Stimulated activated CD4-positive, alpha-beta T cell treated with anti-CD3 and anti-CD28 coated beads, Interleukin-15, amount 100 ng/mL, for 1 hour (primary cell): ENCODE measurements at regions not wholly inside any gene's neighbourhood (a gene's known extent, or its start where the extent isn't known, plus 50 kb on each side); places are given as distances from the start of the nearest gene placed in this dataset.
"Not testable (repeated sequence)": the region's sequence is repeated elsewhere in the genome, so short reads cannot be mapped to it uniquely, and the experiment has no call there.

Source experiments
- DNase-seq, 2 donors: peaks; one replicate each; pipeline ENCODE4 v3.0.0-alpha.2; 2020; ENCODE audit warnings: low read depth in 1 of 2, low spot score in 1 of 2

DNA sequence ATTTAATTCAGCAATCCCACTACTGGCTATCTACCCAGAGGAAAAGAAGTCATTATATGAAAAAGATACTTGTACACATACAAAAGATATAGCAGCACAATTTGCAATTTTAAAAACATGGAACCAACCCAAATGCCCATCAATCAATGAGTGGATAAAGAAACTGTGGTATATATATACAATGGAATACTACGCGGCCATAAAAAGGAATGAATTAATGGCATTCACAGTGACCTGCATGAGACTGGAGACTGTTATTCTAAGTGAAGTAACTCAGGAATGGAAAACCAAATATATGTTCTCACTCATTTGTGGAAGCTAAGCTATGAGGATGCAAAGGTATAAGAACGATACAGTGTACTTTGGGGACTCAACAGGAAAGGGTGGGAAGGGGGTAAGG is 102.8 kb upstream of the KCNMA1 start:
- DNase-seq = not testable (repeated sequence)

GRCh38 chr10:77738496-77739158 is 101.0 kb upstream of the KCNMA1 start:
- DNase-seq = no peak

- DNase-seq = no peak
Observed at GRCh38 chr10:77737608-77738007, 100.0 kb upstream of the KCNMA1 start.

DNA sequence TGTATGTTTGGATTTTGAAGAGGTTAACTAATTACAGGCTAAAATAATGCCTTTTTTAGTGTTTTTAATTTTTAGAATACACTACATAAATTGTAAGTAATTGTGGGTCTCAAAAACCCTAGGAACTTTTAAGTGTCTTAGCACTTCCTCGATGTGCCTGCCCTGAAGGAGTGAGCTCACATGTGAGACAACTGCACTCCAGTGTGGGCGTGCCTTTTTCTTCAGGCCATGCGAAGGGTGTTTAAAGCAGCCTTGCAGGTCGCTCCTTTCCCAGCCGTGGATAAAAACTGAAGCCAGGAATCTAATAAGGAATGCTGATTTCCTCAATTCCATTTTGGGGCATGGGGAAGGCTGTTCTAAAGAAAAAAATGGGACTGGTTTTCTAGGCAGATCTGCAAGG is 97.5 kb upstream of the KCNMA1 start:
- DNase-seq = not testable (repeated sequence)

GRCh38 chr10:77732213-77733003 is 94.8 kb upstream of the KCNMA1 start:
- DNase-seq = no peak

DNA sequence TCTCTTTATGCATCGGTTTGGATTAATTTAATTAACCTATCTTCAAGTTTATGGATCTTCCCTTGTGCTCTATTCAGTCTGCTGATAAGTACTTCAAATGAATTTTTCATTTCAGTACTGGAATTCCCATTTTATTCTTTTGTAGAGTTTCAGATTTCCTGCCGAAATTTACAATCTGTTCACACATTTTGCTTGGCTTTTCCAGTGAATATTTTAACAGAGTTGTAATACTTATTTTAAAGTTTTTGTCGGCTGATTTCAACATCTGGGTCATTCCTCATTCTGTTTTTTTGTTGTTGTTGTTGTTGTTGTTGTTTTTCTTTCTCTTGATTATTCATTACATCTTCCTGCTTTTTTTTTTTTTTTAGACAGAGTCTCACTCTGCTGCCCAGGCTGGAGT is 89.9 kb upstream of the KCNMA1 start:
- DNase-seq = no peak

GRCh38 chr10:77726732-77727131 is 89.1 kb upstream of the KCNMA1 start:
- no peak for DNase-seq

GRCh38 chr10:77726301-77726700 is 88.7 kb upstream of the KCNMA1 start:
- no peak for DNase-seq

GRCh38 chr10:77724820-77725219 is 87.2 kb upstream of the KCNMA1 start:
- DNase-seq = no peak

DNA sequence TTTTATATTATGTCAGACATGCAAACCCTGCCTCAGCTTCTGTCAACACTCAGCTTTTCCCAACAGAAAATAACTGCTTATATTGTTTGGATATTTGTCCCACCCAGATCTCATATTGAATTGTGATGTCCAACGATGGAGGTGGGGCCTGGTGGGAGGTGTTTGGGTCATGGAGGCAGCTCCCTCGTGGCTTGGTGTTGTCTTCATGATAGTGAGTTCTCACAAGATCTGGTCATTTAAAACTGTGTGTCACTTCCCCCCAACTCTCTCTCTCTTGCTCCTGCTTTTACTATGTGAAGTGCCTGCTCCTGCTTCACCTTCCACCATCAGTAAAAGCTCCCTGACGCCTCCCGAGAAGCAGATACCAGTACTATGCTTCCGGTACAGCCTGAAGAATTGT is 85.8 kb upstream of the KCNMA1 start:
- no peak for DNase-seq

DNA sequence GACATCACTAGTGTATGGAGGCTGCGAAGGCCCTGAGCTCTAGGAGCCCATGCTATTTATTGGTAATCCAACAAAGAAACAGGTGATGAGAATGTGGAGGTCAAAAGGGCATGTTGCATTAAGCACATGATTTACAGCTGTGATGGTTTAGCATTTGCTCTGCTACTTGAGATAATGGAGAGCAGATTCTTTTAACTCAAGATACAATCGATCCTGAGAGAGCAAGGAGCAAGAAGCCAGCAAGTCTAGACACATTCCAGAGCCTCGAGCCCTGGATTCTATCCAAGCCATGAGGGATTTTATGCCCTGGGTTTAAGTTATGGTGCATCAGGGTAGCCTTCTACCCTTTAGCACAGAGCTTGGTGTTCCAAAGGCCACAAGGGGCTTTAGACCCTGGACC is 85.3 kb upstream of the KCNMA1 start:
- DNase-seq = not testable (repeated sequence)

- no peak for DNase-seq
Observed at GRCh38 chr10:77721815-77722214, 84.2 kb upstream of the KCNMA1 start.

DNA sequence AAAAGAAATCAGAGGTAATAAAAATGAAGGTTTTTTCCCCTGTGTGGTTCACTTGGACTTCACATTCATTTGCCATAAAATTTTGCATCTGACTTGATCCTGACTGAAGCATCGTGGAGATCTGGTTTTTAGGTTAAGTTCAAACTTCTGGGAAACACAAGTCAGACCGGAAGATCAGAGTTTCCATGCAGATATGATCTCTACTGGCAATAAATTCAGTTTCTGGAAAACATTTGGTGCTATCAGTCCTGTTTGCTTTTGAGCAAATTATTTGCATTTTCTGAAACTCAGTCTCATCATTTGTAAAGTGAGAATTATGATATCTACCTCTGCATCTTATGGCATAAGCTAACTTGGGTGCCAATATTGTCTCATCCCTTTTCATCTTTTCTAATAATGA is 81.3 kb upstream of the KCNMA1 start:
- no peak for DNase-seq

- DNase-seq = not testable (repeated sequence)
Observed at GRCh38 chr10:77718312-77718711, 80.7 kb upstream of the KCNMA1 start.

DNA sequence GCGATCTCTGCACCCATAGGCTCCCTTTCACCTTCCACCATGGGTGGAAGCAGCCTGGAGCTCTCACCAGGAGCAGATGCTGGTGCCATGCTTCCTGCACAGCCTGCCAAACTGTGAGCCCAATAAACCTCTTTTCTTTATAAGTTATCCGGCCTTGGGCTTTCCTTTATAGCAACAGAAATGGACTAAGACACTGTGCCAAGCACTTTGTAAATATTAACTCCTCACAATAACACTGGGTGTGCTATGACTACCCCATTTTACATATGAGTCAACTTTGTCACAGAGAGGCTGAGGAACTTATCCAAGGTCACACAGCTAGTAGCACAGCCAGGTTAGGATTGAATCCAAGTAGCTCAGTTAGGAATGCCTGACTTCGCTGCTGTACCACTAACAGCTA is 79.7 kb upstream of the KCNMA1 start:
- no peak for DNase-seq

GRCh38 chr10:77716458-77717317 is 79.1 kb upstream of the KCNMA1 start:
- no peak for DNase-seq

- DNase-seq = no peak
Observed at GRCh38 chr10:77715536-77715935, 77.9 kb upstream of the KCNMA1 start.

DNA sequence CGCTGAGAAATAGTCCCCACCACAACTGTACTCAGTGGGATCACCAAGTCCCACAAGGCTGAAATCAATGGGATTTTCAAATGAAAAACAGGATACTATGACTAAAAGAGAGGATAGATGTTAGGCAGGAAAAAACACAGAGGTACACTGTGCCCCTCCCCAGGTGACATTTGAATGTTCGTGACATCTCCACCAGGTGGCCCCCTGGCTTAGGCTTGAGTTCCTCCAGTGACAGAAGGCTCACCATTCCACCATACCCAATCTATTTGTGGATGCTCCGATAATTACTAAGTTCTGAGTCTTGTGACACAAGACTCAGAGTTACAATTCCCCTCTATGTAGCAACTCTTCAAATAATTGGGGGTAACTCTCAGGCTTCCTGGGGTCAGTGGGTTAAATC is 77.5 kb upstream of the KCNMA1 start:
- no peak for DNase-seq

- DNase-seq = no peak
Observed at GRCh38 chr10:77713521-77714280, 76.1 kb upstream of the KCNMA1 start.

GRCh38 chr10:77712207-77712606 is 74.6 kb upstream of the KCNMA1 start:
- no peak for DNase-seq

GRCh38 chr10:77711683-77712049 is 74.1 kb upstream of the KCNMA1 start:
- no peak for DNase-seq
